ENCODE measurements at regions not wholly inside any gene's neighbourhood (a gene's known extent, or its start where the extent isn't known, plus 50 kb on each side); places are given as distances from the start of the nearest gene placed in this dataset.
"Not testable (repeated sequence)": the region's sequence is repeated elsewhere in the genome, so short reads cannot be mapped to it uniquely, and the experiment has no call there.

DNA sequence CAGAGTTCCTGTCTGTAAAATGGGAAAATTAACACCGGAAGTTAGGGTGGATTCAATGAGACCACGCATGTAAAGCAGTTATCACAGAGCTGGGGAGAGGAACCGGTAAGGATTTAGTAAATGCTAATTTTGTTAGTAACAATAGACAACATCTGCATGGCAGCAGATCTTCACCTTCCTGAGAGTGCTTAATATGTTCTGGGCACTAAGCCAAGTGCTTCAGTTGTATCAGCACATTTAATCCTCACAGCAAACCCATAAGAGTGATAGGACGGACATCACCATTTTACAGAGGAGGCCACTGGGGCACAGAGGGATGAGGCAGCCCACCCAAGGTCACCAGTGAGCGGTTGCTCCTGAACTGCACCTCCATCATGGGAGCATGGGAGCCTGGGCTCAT lies 189.4 kb downstream of the WNT5A start:
- no peak for DNase-seq (ENCODE audit: low read depth, low spot score)

DNA sequence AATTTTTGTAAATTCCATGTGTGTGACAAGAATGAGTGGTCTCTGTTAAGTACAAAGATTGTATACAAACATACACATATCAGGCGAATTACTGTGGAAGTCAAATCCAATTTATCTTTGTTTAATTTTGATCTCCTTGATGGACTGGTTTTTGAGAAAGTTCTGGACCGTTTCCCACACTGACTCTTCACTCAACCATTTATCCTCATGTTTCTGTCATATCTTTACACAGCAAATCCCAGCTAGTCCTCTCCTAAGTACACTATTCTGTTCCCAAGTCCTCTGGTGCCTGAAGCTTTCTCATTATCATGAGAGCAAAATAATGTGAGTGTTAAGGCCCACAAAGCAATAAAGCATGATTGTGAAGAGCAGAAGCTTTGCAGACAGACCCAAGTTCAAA lies 189.9 kb downstream of the WNT5A start:
- no peak for DNase-seq (ENCODE audit: low read depth, low spot score)

DNA sequence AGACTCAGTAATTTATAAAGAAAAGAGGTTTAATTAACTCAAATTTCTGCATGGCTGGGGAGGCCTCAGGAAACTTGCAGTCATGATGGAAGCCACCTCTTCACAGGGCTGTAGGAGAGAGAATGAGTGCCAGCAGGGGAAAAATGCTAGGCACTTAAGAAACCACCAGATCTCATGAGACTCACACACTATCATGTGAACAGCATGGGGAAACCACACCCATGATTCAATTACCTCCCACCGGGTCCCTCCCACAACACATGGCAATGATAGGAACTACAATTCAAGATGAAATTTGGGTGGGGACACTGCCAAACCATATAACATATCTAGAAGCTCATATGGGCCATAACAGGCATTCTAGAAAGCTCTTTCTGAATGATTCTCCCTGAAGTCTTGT lies 190.3 kb downstream of the WNT5A start:
- no peak for DNase-seq (ENCODE audit: low read depth, low spot score)

DNA sequence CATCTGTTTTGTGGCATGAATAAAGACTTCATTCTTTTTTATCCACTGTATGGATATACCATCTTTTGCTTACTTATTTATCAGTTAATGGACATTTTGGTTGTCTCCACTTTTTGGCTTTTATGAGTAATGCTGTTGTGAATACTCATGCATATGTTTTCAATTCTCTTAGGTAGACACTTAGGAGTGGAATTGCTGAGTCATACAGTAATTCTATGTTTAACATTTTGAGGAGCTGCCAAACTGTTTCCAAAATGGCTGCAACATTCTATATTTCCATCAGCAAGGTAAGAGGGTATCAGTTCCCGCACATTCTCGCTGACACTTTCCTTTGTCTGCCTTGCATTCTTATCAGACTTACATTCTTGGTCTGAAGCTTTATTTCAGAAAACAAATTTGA lies 191.1 kb downstream of the WNT5A start:
- no peak for DNase-seq (ENCODE audit: low read depth, low spot score)

DNA sequence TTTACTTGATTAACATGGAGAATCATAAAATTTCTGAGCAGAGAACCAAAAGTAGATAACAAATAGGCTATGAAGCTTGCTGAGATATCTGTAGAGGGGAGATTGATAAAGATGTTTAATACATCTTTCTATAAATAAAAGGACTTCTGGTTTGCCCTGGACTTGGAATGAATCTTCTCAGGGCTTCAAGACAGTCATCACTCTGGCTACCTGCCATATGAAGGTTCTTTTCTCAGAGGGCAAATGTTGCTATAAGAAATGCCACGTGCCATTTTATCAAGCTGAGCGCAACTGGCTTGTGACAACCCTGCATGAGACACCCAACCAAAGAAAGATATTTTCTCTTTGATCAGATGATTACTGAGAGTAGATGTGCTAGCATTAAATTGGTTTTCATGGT lies 192.5 kb downstream of the WNT5A start:
- no peak for DNase-seq (ENCODE audit: low read depth, low spot score)

DNA sequence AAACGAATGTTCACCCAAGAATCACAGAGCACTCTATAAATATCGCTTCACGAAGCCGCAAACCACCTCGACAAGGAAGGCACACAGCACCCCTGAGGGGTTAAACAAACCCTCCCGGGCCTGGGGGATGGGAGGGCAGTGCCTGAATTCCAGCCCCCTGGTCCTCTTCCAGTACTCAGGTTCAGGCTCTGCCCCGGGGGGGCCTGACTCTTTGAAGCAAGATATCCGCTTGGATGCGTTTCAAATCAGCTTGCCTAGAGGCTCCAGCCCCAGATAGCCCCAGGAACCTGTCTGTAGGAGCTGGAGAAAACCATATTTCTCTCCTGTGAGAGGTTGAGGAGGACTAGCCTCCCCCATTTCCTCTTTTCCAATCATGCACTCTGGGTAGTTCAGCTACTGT lies 194.7 kb downstream of the WNT5A start:
- no peak for DNase-seq (ENCODE audit: low read depth, low spot score)

DNA sequence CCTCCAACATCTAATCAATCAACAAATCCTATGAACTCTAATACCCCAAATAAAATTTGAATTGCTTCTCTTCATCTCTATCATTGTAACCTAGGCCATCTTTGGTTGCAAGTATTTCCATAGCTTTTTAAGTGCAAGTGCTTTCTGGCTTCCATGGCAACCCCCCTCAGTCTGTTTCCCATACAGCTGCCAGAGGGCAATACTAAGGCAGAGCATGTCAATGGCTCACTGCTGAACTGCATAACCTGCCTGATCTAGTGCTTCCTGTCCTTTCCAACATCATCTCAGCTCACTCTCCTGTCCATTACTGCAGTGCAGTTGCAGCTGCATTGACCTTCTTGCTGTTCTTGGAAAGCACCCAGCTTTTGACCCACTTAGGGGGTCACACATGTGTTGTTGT lies 198.4 kb downstream of the WNT5A start:
- no peak for DNase-seq (ENCODE audit: low read depth, low spot score)

DNA sequence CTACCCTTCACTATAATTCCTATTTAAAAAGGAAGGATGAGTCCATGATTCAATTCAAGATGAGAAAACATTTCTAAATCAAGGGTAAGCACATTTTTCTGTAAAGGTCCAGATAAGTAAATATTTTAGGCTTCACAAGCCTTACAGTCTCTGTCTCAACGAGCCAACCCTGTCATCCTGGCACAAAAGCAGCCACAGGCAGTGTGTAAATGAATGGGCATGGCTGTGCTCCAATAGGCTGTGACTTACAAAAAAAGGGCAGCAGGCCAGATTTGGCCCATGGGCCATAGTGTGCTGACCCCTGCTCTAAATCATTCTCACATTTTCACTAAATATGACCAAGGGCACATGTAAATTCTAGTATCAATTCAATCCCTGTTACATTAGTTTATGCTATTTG lies 200.4 kb downstream of the WNT5A start:
- no peak for DNase-seq (ENCODE audit: low read depth, low spot score)

DNA sequence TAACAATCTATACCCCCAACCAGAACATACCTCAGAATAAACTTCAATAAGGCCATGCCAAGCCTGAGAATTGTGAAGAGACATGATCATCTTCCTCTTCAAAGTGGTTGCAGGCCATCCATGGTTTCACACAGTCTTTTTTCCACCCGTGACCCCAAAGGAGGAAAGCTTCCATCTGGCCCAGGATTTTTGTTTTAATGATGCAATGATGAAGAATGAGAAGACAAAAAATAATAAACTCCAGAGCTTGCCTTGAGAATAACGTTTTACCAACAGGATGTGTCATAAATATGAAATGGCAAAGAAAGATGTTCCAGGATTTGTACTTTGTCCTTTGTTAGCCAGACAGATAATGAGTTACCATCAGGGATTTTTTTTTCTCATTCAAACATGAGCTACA lies 201.9 kb downstream of the WNT5A start:
- no peak for DNase-seq (ENCODE audit: low read depth, low spot score)

DNA sequence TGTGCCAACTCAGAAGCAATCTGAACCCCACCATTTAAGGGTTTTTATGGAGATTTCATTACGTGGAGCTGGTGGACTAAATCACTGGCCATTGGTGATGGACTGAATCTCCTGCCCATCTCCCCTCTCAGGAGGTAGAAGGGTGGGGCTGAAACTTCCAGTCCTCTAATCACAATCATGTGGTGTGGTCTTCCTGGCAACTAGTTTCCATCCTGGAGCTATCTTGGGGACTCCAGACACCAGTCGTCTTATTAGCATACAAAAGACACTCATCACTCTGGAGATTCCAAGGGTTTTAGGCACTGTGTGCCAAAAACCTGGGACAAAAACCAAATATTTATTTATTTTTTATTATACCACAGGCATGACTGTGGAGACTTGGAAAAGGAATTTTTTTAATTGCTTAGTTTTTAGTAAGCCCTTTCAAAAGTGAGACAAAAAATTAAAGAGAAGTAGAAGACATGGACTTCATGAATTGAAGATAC lies 203.6 kb downstream of the WNT5A start:
- DNase-seq (ENCODE audit: low read depth, low spot score) = no peak

DNA sequence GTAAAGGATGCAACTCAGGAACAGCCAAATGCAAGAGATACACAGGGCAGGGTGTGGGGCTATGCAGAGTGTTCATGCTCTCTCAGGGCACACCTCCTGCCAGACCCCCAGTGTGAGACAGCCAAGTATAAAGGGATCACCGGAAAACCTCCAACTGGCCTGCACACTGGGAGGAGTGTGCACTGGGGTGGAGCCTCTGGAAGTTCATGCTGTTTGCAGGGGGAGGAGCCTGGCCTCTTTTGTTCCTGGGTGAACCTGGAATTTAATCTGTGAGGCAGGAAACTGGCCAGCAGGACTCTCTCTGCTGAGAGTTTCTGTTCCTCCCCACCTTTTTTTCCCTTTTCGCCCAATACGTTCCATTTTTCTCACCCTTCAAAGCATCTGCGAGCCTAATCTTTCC lies 204.1 kb downstream of the WNT5A start:
- DNase-seq (ENCODE audit: low read depth, low spot score) = no peak

DNA sequence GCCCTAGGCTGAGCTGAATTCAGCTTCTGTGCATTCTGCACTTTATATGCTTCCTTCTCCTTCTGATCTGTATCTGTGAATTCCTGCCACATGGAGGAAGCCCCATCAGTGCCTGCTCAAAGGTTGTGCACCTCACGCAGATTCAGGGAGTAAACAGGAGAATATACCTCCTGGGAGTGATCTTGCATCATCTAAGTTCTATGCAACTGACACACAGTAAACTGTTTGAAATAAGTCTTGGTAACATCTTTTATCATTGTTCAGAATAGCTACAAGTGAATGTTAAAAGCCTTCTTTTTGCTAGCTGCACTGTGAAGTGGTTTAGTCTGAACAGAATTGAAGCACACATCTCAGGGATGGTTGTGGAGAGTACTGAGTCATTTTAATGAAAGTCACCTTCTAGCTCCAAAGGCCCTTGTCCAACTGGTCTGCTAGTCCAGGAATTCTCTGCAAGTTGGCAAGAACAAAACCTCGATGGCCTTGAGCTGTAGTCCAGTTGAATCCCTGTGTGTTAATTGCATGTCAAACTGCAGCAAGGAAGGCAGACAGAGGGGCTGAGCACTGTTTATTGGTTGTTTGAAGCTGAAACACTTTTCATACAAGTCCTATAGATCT lies 215.0 kb downstream of the WNT5A start:
- no peak for DNase-seq (ENCODE audit: low read depth, low spot score)

DNA sequence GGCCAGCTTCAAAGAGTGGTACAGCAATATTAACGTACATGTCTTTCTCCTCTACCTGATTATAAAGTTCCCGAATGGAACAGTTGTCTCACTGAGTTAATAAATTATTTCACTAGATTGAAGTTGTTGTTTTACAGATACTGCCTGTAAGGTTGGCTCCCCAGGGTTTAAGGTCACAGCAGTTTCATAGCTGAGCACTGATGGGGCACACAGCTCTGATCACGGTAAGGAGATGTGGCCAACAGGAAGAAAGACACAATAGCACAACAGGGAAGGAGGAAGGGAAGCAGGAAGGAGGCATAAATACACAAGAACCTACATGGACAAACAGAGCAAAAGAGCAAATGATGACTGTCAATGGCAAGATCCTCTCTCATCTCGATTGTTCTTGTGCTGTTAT lies 215.6 kb downstream of the WNT5A start:
- no peak for DNase-seq (ENCODE audit: low read depth, low spot score)

DNA sequence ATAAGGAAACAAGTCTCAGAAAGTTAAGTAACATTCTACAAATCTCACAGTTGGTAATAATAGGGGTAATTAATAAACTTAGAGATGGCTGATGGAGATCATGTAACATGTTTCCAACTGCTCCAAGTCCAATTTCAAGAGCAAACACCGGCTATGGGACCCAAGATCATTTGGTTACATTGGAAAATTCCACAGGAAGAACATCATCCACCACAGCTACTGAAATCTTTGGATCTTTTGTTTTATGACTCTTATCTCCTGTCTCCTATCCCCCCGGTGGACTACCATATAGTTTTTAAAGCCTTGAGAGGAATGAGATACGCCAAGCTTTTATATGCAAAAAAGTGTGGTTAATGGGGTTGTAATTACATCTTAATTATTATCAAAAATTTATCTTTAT lies 216.1 kb downstream of the WNT5A start:
- no peak for DNase-seq (ENCODE audit: low read depth, low spot score)

DNA sequence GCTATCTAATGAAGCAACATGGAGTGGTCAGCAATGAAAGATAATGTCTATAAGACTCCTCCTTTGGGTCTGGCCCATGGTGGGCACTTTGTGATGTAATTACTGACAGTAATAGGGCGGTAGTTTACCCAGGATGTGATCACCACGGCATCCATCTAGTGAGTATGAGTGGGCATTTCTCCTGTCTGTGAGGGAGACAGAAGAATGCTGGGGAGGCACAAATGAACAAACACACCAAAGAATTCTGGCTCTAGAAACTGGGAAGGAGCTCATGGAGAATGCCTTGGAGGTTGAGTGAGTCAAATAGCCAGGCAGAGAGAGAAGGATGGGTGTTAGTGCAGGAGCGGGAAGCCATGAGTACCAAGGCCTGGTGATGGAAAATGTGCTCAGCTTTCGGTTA lies 217.5 kb downstream of the WNT5A start:
- DNase-seq (ENCODE audit: low read depth, low spot score) = no peak

DNA sequence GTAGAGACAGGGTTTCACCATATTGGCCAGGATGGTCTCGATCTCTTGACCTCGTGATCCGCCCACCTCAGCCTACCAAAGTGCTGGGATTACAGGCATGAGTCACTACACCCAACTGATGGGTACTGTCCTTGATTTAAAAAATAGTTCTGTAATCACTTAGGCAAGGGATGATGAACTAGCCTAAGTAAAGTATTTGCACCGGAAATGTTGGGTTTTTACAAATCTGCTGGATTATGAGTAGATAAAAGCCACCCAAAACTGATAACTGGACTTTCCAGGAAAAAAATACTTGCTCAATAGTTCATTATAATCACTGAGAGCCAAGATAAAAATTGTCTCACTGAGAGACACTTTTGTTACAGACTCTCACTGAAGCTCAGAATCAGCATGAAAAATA lies 218.0 kb downstream of the WNT5A start:
- no peak for DNase-seq (ENCODE audit: low read depth, low spot score)

DNA sequence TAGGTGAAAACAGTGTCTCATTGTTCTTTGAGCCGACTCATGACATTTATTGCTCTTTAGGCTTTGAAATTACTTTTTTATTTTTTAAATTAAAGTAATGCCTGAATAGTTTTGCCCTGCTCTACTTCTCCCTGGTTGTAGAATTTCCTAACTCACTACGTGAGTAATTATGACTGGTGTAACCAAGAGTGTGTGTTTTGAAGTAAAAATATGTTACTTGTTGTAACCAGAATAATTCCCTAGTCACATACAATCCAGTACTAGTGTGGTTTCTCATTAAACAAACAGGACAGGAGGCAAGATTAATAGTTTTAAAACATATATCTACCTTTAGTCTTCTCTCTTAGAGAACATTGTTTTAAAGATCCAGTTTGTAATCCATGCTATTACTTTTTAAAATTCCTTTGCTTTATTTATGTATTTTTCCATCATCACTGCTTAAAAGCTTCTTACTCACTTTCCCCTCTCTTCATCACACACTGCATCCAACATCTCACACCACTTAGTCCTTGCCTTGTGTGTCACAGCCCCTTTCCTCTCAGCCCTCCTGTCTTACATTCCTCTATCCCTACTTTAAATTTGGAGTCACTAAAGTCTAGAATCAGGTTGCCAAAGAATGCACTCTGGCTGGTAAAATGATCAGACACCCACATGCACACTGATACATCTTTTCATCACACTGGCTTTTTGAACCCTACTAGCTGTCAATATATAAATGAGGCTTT lies 219.7 kb downstream of the WNT5A start:
- DNase-seq (ENCODE audit: low read depth, low spot score) = no peak

DNA sequence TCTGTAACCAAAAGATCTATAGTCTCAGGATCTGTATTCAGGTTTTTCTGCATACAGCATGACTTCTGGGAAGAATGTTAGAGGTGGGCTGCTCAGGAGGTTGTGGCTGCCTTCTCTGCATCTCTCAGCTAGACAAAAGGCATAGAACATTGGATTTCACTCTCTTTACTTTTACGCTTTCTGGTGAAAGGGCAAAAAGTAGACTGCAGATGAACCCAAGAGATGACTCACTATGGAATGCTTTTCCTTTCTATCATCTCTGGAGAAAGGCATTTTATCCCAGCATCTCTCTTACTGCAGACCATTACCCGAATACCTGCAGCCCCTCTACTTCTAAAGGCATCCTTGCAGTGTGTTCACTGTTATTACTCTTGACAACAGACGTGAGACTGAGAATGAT lies 222.2 kb downstream of the WNT5A start:
- DNase-seq (ENCODE audit: low read depth, low spot score) = no peak

DNA sequence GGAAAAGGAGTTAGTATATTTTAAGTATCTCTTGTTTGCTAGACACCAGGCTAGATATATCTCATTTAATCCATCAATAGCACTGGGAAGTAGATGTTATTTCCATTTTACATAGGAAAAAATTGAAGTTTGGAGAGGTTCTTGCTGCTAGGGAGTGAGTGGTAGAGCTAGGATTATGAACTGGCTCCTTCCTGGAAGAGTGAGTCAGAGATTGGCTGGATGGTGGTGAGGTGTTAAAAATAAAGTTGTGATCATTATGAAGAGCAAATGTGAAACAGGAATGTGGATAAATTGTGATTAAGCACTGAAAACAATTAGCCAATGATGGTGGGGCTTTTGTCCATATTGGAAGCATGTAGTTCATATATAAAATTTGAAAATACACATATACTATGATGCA lies 234.2 kb downstream of the WNT5A start:
- DNase-seq (ENCODE audit: low read depth, low spot score) = no peak

DNA sequence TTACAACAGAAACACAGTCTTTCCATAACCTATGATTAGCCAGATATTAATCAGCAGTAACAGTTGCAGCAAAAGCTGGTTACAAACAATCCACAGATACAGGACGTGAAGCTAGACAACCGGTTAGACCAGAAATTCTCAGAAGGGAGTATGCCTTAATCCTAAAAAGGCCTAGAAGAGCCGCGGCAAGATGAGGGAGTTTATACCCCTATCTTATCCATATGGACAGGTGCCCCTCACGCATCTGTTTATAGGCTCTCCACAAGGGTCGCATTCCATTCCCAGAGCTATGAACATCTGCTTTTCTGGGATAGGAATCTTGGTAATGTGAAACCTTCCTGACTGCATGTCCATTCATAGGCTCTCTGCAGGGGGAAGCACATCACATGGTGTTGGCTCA lies 237.9 kb downstream of the WNT5A start:
- DNase-seq (ENCODE audit: low read depth, low spot score) = not testable (repeated sequence)

DNA sequence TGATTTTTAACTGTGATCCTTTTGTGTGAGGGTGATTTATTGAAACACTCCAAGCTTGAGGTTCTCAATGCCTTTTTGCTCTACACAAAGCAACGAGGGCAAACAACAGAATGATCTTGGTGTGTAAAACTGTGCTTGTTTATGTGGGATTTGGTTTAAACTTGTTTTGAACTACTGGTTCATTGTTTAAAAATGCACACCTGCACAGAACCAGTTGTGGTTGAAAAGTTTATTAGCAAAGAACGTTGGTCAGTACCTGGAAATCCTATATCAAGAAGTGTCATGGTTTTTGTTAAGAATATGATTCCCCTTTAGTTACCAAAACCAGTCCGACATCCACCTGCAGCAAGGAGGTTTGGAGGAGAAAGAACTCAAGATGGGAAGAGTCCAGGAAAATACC lies 239.4 kb downstream of the WNT5A start:
- no peak for DNase-seq (ENCODE audit: low read depth, low spot score)

DNA sequence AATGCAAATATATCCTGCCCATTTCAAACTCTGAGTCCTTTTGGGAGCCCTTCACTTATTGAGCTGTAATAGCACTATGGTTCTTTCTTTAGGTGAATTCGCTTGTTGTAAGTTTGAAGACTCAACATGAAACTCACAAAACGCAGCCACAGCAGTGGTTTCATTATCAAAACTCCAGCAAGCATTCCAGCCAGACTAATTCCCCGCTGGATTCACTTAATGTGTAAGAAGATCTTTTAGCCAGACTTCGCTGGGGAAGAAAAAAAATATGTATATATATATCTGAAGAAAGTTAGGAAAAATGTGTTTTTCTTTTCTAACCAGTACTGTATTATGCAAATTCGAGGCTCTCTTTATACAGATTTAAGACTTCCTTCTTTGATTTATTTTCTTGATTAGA lies 241.1 kb downstream of the WNT5A start:
- peak; percentile 15 for DNase-seq (ENCODE audit: low read depth, low spot score)

DNA sequence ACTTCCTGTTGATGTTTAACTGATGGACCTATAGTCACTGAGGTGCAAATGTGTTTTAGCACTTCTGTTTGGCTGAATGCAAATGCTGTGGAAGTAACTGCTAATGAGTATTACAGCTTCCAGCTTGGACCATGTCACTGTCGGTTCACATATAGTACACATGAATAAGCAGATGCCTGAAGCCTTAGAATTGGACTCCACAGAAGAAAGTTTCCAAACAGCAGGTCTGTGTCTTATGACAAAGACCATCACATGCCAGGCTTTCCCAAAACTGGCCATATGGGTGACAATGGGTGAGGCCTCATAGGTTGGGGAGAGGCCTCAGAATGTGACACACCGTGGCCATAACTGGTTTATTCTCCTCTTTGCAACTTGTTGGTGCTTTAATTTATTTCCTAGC lies 241.8 kb downstream of the WNT5A start:
- no peak for DNase-seq (ENCODE audit: low read depth, low spot score)

DNA sequence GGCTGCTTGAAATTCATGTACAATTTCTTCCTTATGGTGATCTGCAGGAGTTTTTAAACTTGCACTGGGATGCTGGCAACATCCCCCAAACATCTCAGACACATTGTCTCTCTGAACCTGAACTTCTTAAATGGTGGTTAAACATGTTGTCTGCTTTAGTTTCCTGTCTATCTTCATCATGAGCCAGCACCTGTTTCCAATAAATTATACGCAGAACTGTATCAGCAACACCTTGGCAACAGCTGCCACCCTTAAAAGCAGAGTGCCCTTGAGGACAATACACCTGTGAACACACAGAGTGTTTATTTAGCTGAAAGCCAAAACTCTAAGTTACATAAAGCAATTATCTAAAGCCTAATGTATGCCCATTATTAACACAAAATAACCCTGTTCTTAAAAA lies 242.9 kb downstream of the WNT5A start:
- DNase-seq (ENCODE audit: low read depth, low spot score) = no peak
